IMR-90 (cell line): ENCODE measurements at regions not wholly inside any gene's neighbourhood (a gene's known extent, or its start where the extent isn't known, plus 50 kb on each side); places are given as distances from the start of the nearest gene placed in this dataset.

Source experiments
- ATAC-seq: fragments of 200-7000 bp; cut with Tn5 transposase; 2 replicates; pipeline ENCODE4 v1.9.1; 2020; ENCODE audit warnings: low read depth, mild to moderate bottlenecking, moderate library complexity
- BruUV-seq: library from RNA; stranded (reverse); fragments of 400-500 nt; replicated peaks from 2 replicates; lab custom pipeline; 2021; lab: Mats Ljungman, UMichigan
- CTCF ChIA-PET: fragments of 300-600 bp; formaldehyde crosslinking; extraction: SDS; loops from one replicate; lab custom pipeline; 2021; ENCODE audit warnings: antibody characterized with exemption; lab: Yijun Ruan, JAX
- POLR2A ChIA-PET: fragments of 300-600 bp; sonication (Branson Sonifier 250); formaldehyde crosslinking; loops from one replicate; lab custom pipeline; 2022; ENCODE audit warnings: antibody characterized with exemption; ENCODE audit not compliant: unreplicated experiment; lab: Charles Lee
- DNase-seq: peaks from one replicate; pipeline ENCODE4 v3.0.0; 2013
- H2AFZ ChIP-seq: replicated peaks from 2 replicates; pipeline ENCODE3; 2013; ENCODE audit warnings: low read length, mild to moderate bottlenecking; ENCODE audit not compliant: poor library complexity
- H2AK5ac ChIP-seq: 2 replicates; pipeline ENCODE4 v1.6.1; 2013; ENCODE audit warnings: low read depth, low read length, inconsistent platforms
- H2AK9ac ChIP-seq: replicated peaks from 2 replicates; pipeline ENCODE3; 2013; ENCODE audit warnings: mild to moderate bottlenecking, low read depth, low read length, moderate library complexity; ENCODE audit not compliant: poor library complexity
- H2BK120ac ChIP-seq: 2 replicates; pipeline ENCODE4 v1.6.1; 2013; ENCODE audit warnings: low read depth, low read length, inconsistent platforms
- H2BK15ac ChIP-seq: 3 replicates; pipeline ENCODE4 v1.6.1; 2013; ENCODE audit warnings: low read depth, low read length, inconsistent platforms
- H2BK20ac ChIP-seq: 2 replicates; pipeline ENCODE4 v1.6.1; 2013; ENCODE audit warnings: low read depth, mild to moderate bottlenecking, inconsistent platforms, low read length, moderate library complexity
- H2BK5ac ChIP-seq: 2 replicates; pipeline ENCODE4 v1.6.1; 2013; ENCODE audit warnings: mild to moderate bottlenecking, low read depth, low read length, inconsistent platforms; ENCODE audit not compliant: poor library complexity, severe bottlenecking
- H3K14ac ChIP-seq: replicated peaks from 2 replicates; pipeline ENCODE4 v1.6.1; 2013; ENCODE audit warnings: low read depth, low read length, inconsistent platforms
- H3K18ac ChIP-seq: 2 replicates; pipeline ENCODE4 v1.6.1; 2013; ENCODE audit warnings: low read depth, low read length, control low read depth
- H3K23ac ChIP-seq: 2 replicates; pipeline ENCODE4 v1.6.1; 2013; ENCODE audit warnings: low read depth, low read length, inconsistent platforms
- H3K27ac ChIP-seq: 2 replicates; pipeline ENCODE4 v1.5.1; 2013; ENCODE audit warnings: mild to moderate bottlenecking, control low read depth, low read length; ENCODE audit not compliant: insufficient read depth
- H3K27me3 ChIP-seq: 2 replicates; pipeline ENCODE4 v1.6.1; 2013; ENCODE audit warnings: low read length; ENCODE audit not compliant: control insufficient read depth, insufficient read depth
- H3K36me3 ChIP-seq: 2 replicates; pipeline ENCODE4 v1.6.1; 2013; ENCODE audit warnings: low read length, mixed read lengths; ENCODE audit not compliant: control insufficient read depth, insufficient read depth
- H3K4ac ChIP-seq: 2 replicates; pipeline ENCODE4 v1.6.1; 2013; ENCODE audit warnings: low read depth, low read length, inconsistent platforms
- H3K4me1 ChIP-seq: 2 replicates; pipeline ENCODE4 v1.6.1; 2013; ENCODE audit warnings: low read length, mixed read lengths; ENCODE audit not compliant: control insufficient read depth, insufficient read depth
- H3K4me2 ChIP-seq: 2 replicates; pipeline ENCODE4 v1.6.1; 2013; ENCODE audit warnings: low read depth, mild to moderate bottlenecking, control low read depth, low read length, moderate library complexity
- H3K4me3 ChIP-seq: 2 replicates; pipeline ENCODE4 v1.5.1; 2013; ENCODE audit warnings: low read depth, mild to moderate bottlenecking, control low read depth, low read length, moderate library complexity; ENCODE audit not compliant: insufficient read depth
- H3K56ac ChIP-seq: 2 replicates; pipeline ENCODE4 v1.6.1; 2013; ENCODE audit warnings: low read length, inconsistent platforms; ENCODE audit not compliant: insufficient read depth; ENCODE audit errors: extremely low read depth
- H3K79me1 ChIP-seq, 2 experiments: 2 replicates each; pipeline ENCODE4 v1.6.1; 2013; ENCODE audit warnings: low read length in 2 of 2, inconsistent platforms in 1 of 2, low read depth in 1 of 2
- H3K9ac ChIP-seq: 2 replicates; pipeline ENCODE4 v1.6.1; 2013; ENCODE audit warnings: low read depth, low read length, control low read depth
- H3K9me1 ChIP-seq: 2 replicates; pipeline ENCODE4 v1.6.1; 2013; ENCODE audit warnings: low read length, inconsistent platforms; ENCODE audit not compliant: insufficient read depth
- H3K9me3 ChIP-seq: 2 replicates; pipeline ENCODE4 v1.6.1; 2013; ENCODE audit warnings: low read length; ENCODE audit not compliant: control insufficient read depth, insufficient read depth
- H4K20me1 ChIP-seq: 2 replicates; pipeline ENCODE4 v1.6.1; 2013; ENCODE audit warnings: low read length, inconsistent platforms; ENCODE audit not compliant: insufficient read depth
- H4K5ac ChIP-seq: 2 replicates; pipeline ENCODE4 v1.6.1; 2013; ENCODE audit warnings: mild to moderate bottlenecking, low read depth, low read length, control low read depth
- H4K8ac ChIP-seq, 2 experiments: 2 replicates each; pipeline ENCODE4 v1.6.1; 2013; ENCODE audit warnings: low read depth in 2 of 2, low read length in 2 of 2, control low read depth in 1 of 2, inconsistent platforms in 1 of 2
- H4K91ac ChIP-seq: 2 replicates; pipeline ENCODE4 v1.6.1; 2013; ENCODE audit warnings: low read depth, low read length, inconsistent platforms; ENCODE audit not compliant: insufficient read depth
- BHLHE40 ChIP-seq: fragments of 150-350 bp; IDR thresholded peaks from 2 replicates; pipeline ENCODE4 v1.6.1; 2016; ENCODE audit warnings: mild to moderate bottlenecking, low read depth, low read length
- CEBPB ChIP-seq: IDR thresholded peaks from 2 replicates; pipeline ENCODE4 v1.6.1; 2012; ENCODE audit warnings: low read depth, low read length, improper control_type of control experiment
- CHD1 ChIP-seq: IDR thresholded peaks from 2 replicates; pipeline ENCODE4 v1.6.1; 2012; ENCODE audit warnings: low read depth, low read length, improper control_type of control experiment
- FOS ChIP-seq: fragments of 150-350 bp; IDR thresholded peaks from 2 replicates; pipeline ENCODE4 v1.6.1; 2016; ENCODE audit warnings: low read depth, low read length
- MAZ ChIP-seq: IDR thresholded peaks from 2 replicates; pipeline ENCODE4 v1.6.1; 2012; ENCODE audit warnings: low read depth, mild to moderate bottlenecking, low read length, improper control_type of control experiment, moderate library complexity, borderline replicate concordance
- MXI1 ChIP-seq: IDR thresholded peaks from 2 replicates; pipeline ENCODE4 v1.6.1; 2012; ENCODE audit warnings: low read depth, mild to moderate bottlenecking, low read length, moderate library complexity, borderline replicate concordance
- NFE2L2 ChIP-seq: fragments of 150-350 bp; IDR thresholded peaks from 2 replicates; pipeline ENCODE4 v1.6.1; 2016; ENCODE audit warnings: low read depth, mild to moderate bottlenecking, low read length
- POLR2A ChIP-seq: IDR thresholded peaks from 2 replicates; pipeline ENCODE4 v1.6.1; 2012; ENCODE audit warnings: mild to moderate bottlenecking, low read depth, low read length
- RAD21 ChIP-seq: IDR thresholded peaks from 2 replicates; pipeline ENCODE4 v1.6.1; 2012; ENCODE audit warnings: low read length, improper control_type of control experiment
- RCOR1 ChIP-seq: IDR thresholded peaks from 2 replicates; pipeline ENCODE4 v1.6.1; 2012; ENCODE audit warnings: mild to moderate bottlenecking, low read length, improper control_type of control experiment; ENCODE audit not compliant: insufficient replicate concordance
- RFX5 ChIP-seq: IDR thresholded peaks from 2 replicates; pipeline ENCODE4 v1.8.0; 2012; ENCODE audit warnings: low read depth, mild to moderate bottlenecking, low read length, moderate library complexity
- SMC3 ChIP-seq: fragments of 150-350 bp; IDR thresholded peaks from 2 replicates; pipeline ENCODE4 v1.6.1; 2016; ENCODE audit warnings: low read depth, mild to moderate bottlenecking, antibody characterized with exemption, low read length, moderate library complexity
- WGBS, 2 experiments: methylation state at CpG; one replicate each; pipeline versions ENCODE4 v1.1.5 to v1.1.7; 2013; ENCODE audit warnings: missing lambda C conversion rate in 2 of 2; ENCODE audit not compliant: insufficient read length in 1 of 2; ENCODE audit errors: extremely low coverage in 2 of 2; 5-methylcytosine and 5-hydroxymethylcytosine counted together
- dilution Hi-C: fragments of 300-500 bp; cut with HindIII; formaldehyde crosslinking; loops from one replicate; pipeline ENCODE4 v1.14.3; 2018; ENCODE audit warnings: low sequenced_read_pairs; ENCODE audit not compliant: unreplicated experiment
- in situ Hi-C: fragments of 300-500 bp; cut with MboI; formaldehyde crosslinking; loops from 3 replicates; pipeline ENCODE4 v1.14.3; 2019; ENCODE audit warnings: low sequenced_read_pairs, inconsistent platforms, mixed read lengths
- intact Hi-C: fragments of 100-400 bp; cut with micrococcal nuclease; formaldehyde crosslinking; loops from 2 replicates; pipeline ENCODE4 v1.10.0; 2022
- TF ChIP-seq, protein P1 (sequence below): fragments of 150-350 bp; IDR thresholded peaks from 2 replicates; pipeline ENCODE4 v1.6.1; 2016; ENCODE audit warnings: low read depth, mild to moderate bottlenecking, low read length, moderate library complexity, borderline replicate concordance
- TF ChIP-seq, protein P2 (sequence below): conservative IDR thresholded peaks from 2 replicates; pipeline ENCODE4 v1.5.1; 2012; ENCODE audit warnings: mild to moderate bottlenecking, low read depth, low read length, improper control_type of control experiment
- TF ChIP-seq, protein P3 (sequence below): fragments of 150-350 bp; IDR thresholded peaks from 2 replicates; pipeline ENCODE4 v1.6.1; 2017; ENCODE audit warnings: mild to moderate bottlenecking, antibody characterized with exemption, low read length, low read depth

DNA sequence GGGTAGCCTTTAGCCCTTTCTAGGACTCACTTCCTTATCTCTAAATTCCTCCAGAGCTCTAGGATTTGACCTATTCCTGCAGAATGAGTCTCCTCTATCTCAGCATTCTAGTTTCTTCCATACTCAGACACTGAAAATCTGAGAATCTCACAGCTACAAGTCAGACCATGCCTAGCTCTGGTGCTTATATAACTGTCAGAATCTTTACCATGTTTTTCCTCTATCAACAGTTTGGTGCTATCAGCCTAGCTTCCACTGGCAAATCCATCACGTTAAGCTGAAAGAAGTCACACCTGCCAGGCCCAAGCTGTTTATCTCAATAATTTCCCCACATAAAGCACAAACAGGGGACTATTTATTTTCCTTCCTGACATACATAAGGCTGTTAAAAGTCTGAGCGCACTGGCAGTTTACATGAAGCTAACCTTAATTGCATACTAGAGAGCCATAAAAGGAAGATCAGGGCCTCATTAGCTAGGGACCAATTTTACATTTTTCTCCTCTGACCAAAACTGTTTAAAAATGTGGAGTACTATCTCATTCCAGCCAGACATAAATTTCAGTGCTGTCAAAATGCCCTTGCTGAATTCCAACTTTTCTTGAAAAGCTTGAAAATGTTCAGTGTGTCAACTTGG is 270.5 kb downstream of the C12orf75 start:
- ChIA-PET POLR2A (no interaction called here), CTCF (interaction anchor here (0.7 kb wide), 2 partner anchors 534 to 587 kb away, joined by 3 read pairs; no protein-coding TSS in a partner anchor)
- ATAC-seq (peak; percentile 92), DNase-seq (peak; percentile 13)
- BruUV-seq, result no TSS peak
- H4K8ac ChIP-seq, result peak overlapping the region in 1 of 2 experiments; percentile 58; a peak in 1 of 4 replicates
- H4K91ac ChIP-seq, result no peak overlapping the region
- H4K20me1 ChIP-seq, result no peaks in the 10 kb centered on the region
- dilution Hi-C loops, result no loop called here
- H3K9ac ChIP-seq, result 0 out of 2 replicates have a peak overlapping the region, but pooled peaks have one; percentile 16
- peak overlapping the region; percentile 49 for H4K5ac ChIP-seq
- intact Hi-C loops, result no loop called here
- no peaks in the 10 kb centered on the region for H3K9me3 ChIP-seq
- peak overlapping the region; percentile 12; the same call in 1 of the 2 replicates for H3K23ac ChIP-seq
- H3K27me3 ChIP-seq, result peaks cover 4% of the 10 kb centered on the region
- in situ Hi-C loops, result no loop called here
- H3K56ac ChIP-seq, result no peak overlapping the region
- peak overlapping the region; percentile 81 for H3K4me2 ChIP-seq
- no peak overlapping the region; the same call in 1 of the 2 replicates for H2AK5ac ChIP-seq
- no peak overlapping the region for H3K14ac ChIP-seq
- H3K27ac ChIP-seq, result peak overlapping the region; percentile 93; the same call in 1 of the 2 replicates
- no peak overlapping the region for H2BK15ac ChIP-seq
- peak overlapping the region; percentile 42 for H2BK5ac ChIP-seq
- peak overlapping the region; percentile 21; the same call in 1 of the 2 replicates for H2BK20ac ChIP-seq
- peaks cover 3% of the 10 kb centered on the region; the same call in 1 of the 2 replicates for H3K9me1 ChIP-seq
- peak overlapping the region; percentile 42; the same call in 1 of the 2 replicates for H3K18ac ChIP-seq
- peak overlapping the region; percentile 42; the same call in 1 of the 2 replicates for H3K4ac ChIP-seq
- H3K36me3 ChIP-seq, result no peaks in the 10 kb centered on the region
- H3K4me1 ChIP-seq, result peaks cover 11% of the 10 kb centered on the region
- 0 out of 2 replicates have a peak overlapping the region, but pooled peaks have one; percentile 16 for H2BK120ac ChIP-seq
- H3K4me3 ChIP-seq, result no peak overlapping the region
- H2AFZ ChIP-seq, result no peak overlapping the region
- H2AK9ac ChIP-seq, result no peak overlapping the region
- no CpG with 5 or more reads among the region's 2 CpGs for WGBS, 2 experiments
- H3K79me1 ChIP-seq, result no peaks in the 10 kb centered on the region
- TF ChIP-seq BHLHE40 (no peak), RCOR1 (no peak), MAZ (no peak), RFX5 (no peak), NFE2L2 (no peak), MXI1 (no peak), CEBPB (no peak), RAD21 (no peak), POLR2A (no peak), FOS (no peak), CHD1 (no peak), SMC3 (no peak)
- TF ChIP-seq, protein P1, sequence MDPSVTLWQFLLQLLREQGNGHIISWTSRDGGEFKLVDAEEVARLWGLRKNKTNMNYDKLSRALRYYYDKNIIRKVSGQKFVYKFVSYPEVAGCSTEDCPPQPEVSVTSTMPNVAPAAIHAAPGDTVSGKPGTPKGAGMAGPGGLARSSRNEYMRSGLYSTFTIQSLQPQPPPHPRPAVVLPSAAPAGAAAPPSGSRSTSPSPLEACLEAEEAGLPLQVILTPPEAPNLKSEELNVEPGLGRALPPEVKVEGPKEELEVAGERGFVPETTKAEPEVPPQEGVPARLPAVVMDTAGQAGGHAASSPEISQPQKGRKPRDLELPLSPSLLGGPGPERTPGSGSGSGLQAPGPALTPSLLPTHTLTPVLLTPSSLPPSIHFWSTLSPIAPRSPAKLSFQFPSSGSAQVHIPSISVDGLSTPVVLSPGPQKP, result no peak
- TF ChIP-seq, protein P2, sequence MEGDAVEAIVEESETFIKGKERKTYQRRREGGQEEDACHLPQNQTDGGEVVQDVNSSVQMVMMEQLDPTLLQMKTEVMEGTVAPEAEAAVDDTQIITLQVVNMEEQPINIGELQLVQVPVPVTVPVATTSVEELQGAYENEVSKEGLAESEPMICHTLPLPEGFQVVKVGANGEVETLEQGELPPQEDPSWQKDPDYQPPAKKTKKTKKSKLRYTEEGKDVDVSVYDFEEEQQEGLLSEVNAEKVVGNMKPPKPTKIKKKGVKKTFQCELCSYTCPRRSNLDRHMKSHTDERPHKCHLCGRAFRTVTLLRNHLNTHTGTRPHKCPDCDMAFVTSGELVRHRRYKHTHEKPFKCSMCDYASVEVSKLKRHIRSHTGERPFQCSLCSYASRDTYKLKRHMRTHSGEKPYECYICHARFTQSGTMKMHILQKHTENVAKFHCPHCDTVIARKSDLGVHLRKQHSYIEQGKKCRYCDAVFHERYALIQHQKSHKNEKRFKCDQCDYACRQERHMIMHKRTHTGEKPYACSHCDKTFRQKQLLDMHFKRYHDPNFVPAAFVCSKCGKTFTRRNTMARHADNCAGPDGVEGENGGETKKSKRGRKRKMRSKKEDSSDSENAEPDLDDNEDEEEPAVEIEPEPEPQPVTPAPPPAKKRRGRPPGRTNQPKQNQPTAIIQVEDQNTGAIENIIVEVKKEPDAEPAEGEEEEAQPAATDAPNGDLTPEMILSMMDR, result no peak
- TF ChIP-seq, protein P3, sequence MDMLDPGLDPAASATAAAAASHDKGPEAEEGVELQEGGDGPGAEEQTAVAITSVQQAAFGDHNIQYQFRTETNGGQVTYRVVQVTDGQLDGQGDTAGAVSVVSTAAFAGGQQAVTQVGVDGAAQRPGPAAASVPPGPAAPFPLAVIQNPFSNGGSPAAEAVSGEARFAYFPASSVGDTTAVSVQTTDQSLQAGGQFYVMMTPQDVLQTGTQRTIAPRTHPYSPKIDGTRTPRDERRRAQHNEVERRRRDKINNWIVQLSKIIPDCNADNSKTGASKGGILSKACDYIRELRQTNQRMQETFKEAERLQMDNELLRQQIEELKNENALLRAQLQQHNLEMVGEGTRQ, result no peak
